MV-4-11 (cell line): ENCODE measurements at regions not wholly inside any gene's neighbourhood (a gene's known extent, or its start where the extent isn't known, plus 50 kb on each side); places are given as distances from the start of the nearest gene placed in this dataset.
"Not testable (repeated sequence)": the region's sequence is repeated elsewhere in the genome, so short reads cannot be mapped to it uniquely, and the experiment has no call there.

Experiments used
- DNase-seq: peaks from one replicate; lab custom pipeline; 2025; lab: John Stamatoyannopoulos, UW

DNA sequence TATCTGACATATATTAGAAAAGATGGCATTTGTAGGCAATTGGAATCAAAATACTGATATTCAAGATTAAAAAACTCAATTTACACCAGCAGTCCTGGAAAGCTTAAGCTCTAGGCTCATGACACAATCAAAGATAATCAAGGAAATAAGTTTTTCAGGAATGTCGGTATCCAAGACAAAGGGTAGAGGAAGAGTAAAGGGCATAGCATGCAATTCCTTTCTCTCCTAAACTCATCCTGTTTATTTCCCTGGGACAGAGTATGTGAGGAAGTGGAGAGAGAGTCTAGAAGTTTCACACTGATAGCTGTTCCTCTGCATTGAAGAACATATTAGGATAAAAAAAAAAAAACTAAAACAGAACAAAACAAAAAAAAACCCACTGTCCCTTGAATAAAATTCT, 2452.1 kb downstream of the PCDH9 start:
- no peak for DNase-seq

DNA sequence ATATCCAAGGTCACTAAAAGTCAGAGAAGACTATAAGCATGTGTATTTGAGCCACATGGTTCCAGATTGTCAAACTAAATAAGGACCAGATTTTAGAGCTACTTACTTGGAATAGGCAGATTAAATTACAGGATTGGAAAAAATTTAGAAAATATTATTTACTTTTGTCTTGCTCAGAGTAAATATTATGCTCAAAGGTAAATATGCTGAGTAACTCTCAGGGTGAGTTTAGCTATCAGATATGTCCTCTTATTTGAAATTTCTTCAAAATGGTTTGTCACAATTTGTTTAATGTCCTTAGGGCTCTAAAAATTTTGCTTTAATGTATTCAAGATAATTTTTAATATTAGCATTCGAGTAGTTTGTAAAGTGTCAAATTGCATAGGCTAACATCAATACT, 2455.2 kb downstream of the PCDH9 start:
- no peak for DNase-seq

DNA sequence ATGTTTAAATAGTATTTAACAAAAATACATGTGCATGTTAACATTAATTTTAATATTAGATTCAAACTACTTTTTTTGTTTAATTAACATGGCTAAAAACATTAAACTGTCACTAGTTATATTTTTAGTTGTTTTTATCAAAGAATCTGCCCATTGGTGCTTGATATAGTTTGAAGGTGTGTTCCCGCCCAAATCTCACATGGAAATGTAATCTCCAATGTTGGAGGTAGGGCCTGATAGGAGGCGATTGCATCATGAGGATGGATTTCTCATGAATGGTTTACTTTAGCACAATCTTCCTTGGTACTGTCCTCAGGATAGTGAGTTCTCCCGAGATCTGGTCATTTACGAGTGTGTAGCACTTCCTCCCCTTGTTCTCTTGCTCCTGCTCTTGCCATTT, 2459.4 kb downstream of the PCDH9 start:
- DNase-seq = no peak

- DNase-seq = no peak
Observed at GRCh38 chr13:64767054-64767453, 2463.1 kb downstream of the PCDH9 start.

- no peak for DNase-seq
Observed at GRCh38 chr13:64765636-64766035, 2464.5 kb downstream of the PCDH9 start.

GRCh38 chr13:64758521-64759244, 2471.5 kb downstream of the PCDH9 start:
- DNase-seq = no peak

- no peak for DNase-seq
Observed at GRCh38 chr13:64756621-64757020, 2473.5 kb downstream of the PCDH9 start.

- DNase-seq = no peak
Observed at GRCh38 chr13:64755961-64756360, 2474.2 kb downstream of the PCDH9 start.

DNA sequence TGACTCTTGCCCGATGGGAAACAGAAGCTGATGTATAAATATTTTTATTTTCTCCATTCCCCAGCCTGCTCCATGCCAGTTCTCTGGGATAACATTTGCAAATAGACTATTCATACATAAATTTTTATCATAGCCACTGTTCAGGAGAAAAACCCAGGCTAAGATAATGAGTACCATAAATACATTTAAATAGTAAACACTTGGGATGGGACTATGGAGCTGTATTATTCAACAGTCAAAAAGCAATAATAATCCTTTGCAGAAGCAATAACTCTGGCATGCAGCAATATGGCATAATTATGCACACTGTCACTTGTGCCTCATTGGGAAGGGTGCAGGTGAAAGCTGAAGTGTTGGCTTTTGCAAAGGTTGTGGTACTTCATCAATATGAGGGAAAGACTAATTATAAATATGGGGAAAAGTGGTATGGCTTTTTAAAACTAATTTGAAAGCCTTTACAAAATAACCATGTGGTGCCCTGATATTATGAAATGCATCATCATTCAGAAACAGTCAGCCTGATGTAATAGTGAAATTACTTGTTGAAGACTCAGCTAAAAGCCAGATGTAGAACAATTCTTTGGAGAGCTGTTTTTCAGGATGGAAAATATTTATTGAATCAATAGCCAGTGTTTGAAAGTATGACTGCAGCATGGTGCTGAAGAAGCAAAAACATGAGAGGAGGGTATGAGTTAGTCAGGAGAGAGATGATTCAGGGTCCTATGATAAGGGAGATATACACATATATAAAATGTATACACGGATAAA, 2476.7 kb downstream of the PCDH9 start:
- no peak for DNase-seq

DNA sequence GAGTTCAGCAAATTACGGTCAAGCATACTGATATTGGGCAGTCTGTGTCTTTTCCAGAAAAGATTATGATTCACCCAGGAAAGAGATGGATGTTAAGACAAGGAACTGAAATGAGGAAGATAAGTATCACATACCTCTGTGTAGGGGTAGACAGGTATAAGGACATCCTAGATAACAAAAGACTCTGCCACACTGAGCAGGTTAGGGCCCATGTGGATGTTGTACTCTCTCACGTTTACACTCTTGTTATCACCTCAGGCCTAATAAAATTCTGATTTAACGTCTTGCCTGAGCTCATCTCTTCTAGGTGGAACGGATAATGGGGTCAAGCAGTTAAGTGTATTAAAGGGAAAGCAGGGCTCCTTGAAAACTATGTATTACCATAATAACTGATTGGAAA, 2480.8 kb downstream of the PCDH9 start:
- no peak for DNase-seq

DNA sequence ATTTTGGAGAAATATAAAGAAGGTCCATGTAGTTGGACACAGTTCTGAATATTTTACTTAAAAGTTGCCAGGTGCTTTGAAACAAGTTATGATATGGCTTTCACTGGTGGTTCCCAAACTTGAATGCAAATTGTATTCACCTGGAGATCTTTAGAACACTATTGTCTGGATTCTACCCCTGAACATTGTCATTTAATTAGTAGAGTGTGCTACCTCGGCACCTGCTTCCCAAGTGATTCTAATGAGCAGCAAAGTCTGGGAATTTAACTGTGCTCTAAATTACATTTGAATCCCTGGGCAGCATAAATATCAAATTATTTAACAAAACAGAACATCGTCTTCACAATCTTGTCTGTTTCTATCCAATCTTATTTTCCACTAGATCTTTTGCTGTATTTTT, 2483.3 kb downstream of the PCDH9 start:
- no peak for DNase-seq

- DNase-seq = no peak
Observed at GRCh38 chr13:64740493-64740892, 2489.6 kb downstream of the PCDH9 start.

DNA sequence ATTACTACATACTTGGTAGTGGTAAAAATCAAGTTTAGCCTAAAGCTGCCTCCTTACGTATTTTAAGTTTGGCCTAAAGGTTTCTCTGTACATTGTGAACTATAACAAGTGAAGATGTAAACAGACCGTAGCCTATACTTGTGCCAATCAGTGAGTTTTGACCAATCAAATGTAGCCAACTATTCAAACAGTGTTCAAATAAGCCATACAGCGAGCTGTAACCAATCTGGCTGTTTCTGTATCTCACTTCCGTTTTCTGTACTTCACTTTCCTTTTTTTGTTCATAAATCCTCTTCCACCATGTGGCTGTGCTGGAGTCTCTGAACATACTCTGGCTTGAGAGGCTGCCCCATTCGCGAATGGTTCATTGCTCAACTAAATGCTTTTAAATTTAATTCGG, 2504.6 kb downstream of the PCDH9 start:
- DNase-seq = peak; percentile 16

- DNase-seq = no peak
Observed at GRCh38 chr13:64723724-64724123, 2506.4 kb downstream of the PCDH9 start.

GRCh38 chr13:64718116-64718515, 2512.0 kb downstream of the PCDH9 start:
- DNase-seq = no peak

DNA sequence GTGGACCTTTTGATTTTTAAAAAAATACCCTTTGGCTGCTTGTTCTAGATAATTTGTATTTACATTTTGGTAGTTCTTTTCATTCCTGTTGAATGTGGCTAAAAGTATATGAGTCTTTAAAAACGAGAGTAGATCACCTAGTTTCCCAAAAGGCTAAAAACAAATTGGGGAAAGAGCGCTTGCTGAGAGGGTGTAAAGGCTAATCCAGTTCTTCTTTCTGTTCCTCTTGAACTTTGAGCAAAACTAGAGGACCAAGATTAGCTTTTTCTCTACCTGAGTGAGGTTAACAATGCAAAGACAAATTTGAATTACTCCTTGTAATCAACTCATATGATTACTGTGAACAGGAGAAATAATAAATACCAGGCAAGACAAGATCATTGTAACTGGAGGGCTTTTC, 2513.2 kb downstream of the PCDH9 start:
- DNase-seq = no peak

DNA sequence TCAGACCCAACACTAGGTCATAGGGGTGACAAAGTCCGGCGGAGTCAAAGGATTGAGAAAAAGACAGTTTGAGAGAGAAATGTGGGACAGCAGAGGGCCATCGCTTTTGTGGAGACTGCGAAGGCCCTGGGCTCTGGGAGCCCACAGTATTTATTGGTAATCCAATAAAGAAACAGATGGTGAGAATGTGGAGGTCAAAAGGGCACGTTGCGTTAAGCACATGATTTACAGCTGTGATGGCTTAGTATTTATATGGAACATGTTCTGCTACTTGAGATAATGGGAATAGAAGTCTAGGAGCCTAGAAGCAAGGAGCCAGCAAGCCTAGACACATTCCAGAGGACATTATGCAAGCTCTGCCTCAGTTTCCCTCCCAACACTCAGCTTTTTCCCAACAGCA, 2521.1 kb downstream of the PCDH9 start:
- no peak for DNase-seq

DNA sequence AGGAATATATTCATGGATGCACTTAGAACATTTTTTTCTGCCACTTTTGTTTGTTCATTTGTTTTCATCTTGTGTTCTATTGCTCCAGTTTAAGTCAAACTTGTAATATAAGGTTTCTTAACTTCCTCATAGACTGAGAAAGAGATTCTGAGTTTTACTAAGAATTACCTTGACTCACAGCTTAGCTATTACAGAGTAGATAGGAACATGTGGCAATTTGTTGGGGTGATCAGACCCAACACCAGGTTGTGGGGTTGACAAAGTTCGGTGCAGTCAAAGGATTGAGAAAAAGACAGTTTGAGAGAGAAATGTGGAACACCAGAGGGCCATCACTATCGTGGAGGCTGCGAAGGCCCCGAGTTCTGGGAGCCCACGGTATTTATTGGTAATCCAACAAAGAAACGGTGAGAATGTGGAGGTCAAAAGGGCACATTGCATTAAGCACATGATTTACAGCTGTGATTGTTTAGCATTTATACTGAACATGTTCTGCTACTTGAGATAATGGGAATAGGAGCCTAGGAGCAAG, 2526.0 kb downstream of the PCDH9 start:
- no peak for DNase-seq

DNA sequence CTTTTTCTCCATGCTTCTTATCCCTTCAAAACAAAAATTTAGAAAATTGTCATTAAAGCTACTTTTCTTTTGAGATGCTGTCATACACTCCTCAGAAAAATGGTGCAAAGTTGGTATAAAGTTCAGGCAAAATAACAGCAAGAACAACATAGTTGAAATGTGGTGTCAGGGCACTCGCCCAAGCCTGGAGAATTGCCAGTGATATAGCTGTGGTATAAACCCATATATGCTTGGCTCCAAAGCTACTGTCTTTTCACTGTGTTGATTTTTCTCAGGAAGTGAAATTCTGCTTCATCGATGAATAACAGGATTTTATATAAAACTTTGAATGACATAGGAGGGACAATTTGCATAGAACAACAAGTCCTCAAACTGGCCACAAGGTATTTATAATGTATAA, 2532.9 kb downstream of the PCDH9 start:
- no peak for DNase-seq

DNA sequence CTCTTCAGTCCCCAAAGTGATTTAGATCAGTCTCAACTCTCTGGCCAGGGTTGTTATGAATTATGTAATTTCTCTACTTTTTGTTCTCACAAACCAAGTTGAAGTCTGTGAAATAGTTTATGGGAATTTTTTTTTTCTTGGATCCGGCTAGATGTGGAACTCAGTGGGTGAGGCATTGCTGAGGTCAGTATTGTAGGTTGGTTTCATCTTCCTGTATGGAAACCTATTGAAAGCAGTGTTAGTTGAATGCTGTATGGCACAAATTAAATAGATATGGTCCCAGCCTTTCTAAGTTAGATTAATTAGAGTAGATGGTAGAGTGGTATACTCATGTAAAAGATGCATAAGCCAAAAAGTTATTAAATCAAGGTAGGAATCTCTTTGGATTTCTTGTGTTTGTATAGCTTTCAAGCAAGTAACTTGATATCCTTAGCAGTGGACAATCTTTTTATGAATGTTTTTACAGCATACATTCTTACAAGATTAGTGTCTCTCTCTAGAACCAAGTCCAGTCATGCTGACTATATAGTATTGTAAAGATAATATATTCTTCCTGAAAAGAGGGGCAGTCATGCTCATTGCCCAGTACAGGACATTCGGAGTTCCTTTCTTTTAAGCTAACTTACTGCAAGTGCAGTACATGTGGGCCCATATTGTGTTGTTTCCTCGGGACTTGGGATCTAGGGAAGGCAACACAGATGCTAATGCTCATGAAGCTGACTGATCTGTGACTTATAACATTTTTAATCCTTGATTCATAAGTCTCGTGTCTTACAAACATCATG, 2541.1 kb downstream of the PCDH9 start:
- DNase-seq = no peak

DNA sequence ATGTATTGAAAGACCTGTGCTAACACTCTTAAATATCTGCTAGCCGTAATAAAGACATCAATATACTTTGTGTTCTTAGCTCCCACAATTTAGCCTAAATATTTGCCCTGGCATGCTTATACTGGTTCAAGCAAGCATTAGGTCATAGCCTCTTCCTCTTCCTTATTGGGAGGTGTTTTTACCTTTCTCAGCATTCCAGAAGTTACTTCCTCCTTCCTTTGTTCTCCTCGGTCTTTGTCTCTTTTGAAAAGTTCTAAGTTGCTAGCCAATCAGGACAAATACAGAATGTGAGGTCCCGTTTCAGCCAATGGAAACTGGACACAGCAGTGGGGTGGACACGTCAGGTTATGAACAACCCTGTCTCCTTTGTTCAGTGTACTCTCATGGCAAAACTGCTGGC, 2543.6 kb downstream of the PCDH9 start:
- DNase-seq = not testable (repeated sequence)

DNA sequence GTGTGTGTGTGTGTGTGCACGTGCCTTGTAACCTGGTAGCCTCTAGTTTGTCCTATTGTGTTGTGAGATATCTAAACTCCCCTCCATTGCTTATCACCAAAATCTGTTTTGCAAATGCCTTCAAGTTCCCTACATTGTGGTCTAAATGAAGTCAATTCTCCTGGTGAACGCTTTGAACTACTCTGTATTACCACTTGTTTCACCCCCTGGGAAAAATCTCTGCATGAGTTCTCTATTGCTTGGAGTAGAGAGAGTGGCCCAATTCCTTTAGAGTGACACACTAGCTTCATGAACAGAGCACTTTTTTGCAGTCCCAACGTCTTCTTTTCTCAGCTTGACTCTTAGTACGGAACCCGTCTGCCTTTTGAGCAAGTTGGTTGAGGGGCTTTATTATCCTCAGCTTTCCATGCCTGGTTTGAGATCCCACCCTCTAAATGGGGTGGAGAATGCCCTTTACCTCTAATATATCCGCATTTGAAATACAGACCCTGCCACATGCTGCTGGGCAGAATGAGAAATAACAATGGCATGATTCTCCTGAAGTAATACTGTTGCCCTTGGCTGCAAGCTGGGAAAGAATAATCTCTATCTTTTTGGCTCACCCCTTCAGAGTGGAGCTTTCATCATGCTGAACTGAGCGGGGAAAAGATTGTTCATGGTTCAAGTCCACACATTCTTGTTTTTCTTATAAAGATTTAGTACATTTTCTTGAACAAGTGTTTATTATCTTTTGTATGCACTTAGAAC, 2545.3 kb downstream of the PCDH9 start:
- no peak for DNase-seq
